ENCODE measurements at regions not wholly inside any gene's neighbourhood (a gene's known extent, or its start where the extent isn't known, plus 50 kb on each side); places are given as distances from the start of the nearest gene placed in this dataset.

GRCh38 chr16:60788631-60789030 is 1247.6 kb downstream of the CDH8 start:
- TF ChIP-seq, protein P1, sequence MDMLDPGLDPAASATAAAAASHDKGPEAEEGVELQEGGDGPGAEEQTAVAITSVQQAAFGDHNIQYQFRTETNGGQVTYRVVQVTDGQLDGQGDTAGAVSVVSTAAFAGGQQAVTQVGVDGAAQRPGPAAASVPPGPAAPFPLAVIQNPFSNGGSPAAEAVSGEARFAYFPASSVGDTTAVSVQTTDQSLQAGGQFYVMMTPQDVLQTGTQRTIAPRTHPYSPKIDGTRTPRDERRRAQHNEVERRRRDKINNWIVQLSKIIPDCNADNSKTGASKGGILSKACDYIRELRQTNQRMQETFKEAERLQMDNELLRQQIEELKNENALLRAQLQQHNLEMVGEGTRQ (IDR thresholded peaks at IDR 0.05; ENCODE audit: borderline replicate concordance, low read depth, low read length), result no peak
- TF ChIP-seq RXRA (IDR thresholded peaks at IDR 0.05; ENCODE audit: borderline replicate concordance, low read depth), result no peak
- TF ChIP-seq SMC3 (IDR thresholded peaks at IDR 0.05; ENCODE audit: low read depth, low read length), result no peak

All from SK-N-SH (cell line).